ENCODE measurements at regions not wholly inside any gene's neighbourhood (a gene's known extent, or its start where the extent isn't known, plus 50 kb on each side); places are given as distances from the start of the nearest gene placed in this dataset.

DNA sequence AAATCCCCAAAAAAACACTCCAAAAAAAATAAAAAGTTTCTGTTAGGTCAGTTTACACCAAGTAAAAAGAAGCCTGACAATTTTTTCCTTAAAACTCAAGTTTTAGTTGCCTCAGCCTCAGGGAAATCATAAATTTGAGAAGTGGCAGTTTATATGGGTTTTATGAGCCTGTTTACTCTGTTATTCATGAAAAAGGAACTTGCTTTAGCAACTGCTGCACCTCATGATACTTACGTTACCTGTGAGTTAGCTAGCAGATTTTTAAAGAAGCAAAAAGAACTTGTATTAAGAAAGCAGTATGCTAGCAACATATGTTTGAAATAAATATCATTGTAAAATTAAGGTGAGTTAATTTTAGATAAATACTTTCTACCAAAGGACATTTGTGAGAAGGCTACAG lies 1264.5 kb upstream of the PHF14 start:
- Histone ChIP-seq H3K4me2 (ENCODE audit: low read length) (no peak overlapping the region), H3K9ac (ENCODE audit: low read length) (no peak overlapping the region), H3K9me2 (ENCODE audit: insufficient read depth, low read length) (peaks cover 2% of the 10 kb centered on the region), H3K27ac (ENCODE audit: low read length) (no peak overlapping the region), H3K36me3 (ENCODE audit: insufficient read depth, low read length) (no peaks in the 10 kb centered on the region), H4K20me1 (ENCODE audit: insufficient read depth) (no peaks in the 10 kb centered on the region), H3K4me3 (ENCODE audit: low read length) (no peak overlapping the region), H3F3A (ENCODE audit: insufficient read depth, low read length, poor library complexity, severe bottlenecking) (no peaks in the 10 kb centered on the region), H3K27me3 (ENCODE audit: insufficient read depth, low read depth, low read length) (no peaks in the 10 kb centered on the region), H2AFZ (ENCODE audit: low read depth, low read length) (no peak overlapping the region), H3K79me2 (replicated peaks; ENCODE audit: insufficient read depth, low read length) (no peaks in the 10 kb centered on the region), H3K9me3 (ENCODE audit: low read length) (no peaks in the 10 kb centered on the region)
- TF ChIP-seq TAF1 (IDR thresholded peaks at IDR 0.05; ENCODE audit: low read depth): no peak
- no peak for TF ChIP-seq RAD21 (conservative IDR thresholded peaks at IDR 0.05)
- TF ChIP-seq EZH2 (IDR thresholded peaks at IDR 0.05; ENCODE audit: borderline replicate concordance, insufficient read depth, low read length, poor library complexity, severe bottlenecking): no peak
- TF ChIP-seq POLR2AphosphoS5 (IDR thresholded peaks at IDR 0.05): no peak
- TF ChIP-seq SMC3 (conservative IDR thresholded peaks at IDR 0.05; ENCODE audit: poor library complexity): no peak
- TF ChIP-seq EP300 (conservative IDR thresholded peaks at IDR 0.05; ENCODE audit: poor library complexity, severe bottlenecking): no peak
- TF ChIP-seq, protein P1, sequence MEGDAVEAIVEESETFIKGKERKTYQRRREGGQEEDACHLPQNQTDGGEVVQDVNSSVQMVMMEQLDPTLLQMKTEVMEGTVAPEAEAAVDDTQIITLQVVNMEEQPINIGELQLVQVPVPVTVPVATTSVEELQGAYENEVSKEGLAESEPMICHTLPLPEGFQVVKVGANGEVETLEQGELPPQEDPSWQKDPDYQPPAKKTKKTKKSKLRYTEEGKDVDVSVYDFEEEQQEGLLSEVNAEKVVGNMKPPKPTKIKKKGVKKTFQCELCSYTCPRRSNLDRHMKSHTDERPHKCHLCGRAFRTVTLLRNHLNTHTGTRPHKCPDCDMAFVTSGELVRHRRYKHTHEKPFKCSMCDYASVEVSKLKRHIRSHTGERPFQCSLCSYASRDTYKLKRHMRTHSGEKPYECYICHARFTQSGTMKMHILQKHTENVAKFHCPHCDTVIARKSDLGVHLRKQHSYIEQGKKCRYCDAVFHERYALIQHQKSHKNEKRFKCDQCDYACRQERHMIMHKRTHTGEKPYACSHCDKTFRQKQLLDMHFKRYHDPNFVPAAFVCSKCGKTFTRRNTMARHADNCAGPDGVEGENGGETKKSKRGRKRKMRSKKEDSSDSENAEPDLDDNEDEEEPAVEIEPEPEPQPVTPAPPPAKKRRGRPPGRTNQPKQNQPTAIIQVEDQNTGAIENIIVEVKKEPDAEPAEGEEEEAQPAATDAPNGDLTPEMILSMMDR (IDR thresholded peaks at IDR 0.05; ENCODE audit: poor library complexity, severe bottlenecking): no peak
- TF ChIP-seq, protein P2, sequence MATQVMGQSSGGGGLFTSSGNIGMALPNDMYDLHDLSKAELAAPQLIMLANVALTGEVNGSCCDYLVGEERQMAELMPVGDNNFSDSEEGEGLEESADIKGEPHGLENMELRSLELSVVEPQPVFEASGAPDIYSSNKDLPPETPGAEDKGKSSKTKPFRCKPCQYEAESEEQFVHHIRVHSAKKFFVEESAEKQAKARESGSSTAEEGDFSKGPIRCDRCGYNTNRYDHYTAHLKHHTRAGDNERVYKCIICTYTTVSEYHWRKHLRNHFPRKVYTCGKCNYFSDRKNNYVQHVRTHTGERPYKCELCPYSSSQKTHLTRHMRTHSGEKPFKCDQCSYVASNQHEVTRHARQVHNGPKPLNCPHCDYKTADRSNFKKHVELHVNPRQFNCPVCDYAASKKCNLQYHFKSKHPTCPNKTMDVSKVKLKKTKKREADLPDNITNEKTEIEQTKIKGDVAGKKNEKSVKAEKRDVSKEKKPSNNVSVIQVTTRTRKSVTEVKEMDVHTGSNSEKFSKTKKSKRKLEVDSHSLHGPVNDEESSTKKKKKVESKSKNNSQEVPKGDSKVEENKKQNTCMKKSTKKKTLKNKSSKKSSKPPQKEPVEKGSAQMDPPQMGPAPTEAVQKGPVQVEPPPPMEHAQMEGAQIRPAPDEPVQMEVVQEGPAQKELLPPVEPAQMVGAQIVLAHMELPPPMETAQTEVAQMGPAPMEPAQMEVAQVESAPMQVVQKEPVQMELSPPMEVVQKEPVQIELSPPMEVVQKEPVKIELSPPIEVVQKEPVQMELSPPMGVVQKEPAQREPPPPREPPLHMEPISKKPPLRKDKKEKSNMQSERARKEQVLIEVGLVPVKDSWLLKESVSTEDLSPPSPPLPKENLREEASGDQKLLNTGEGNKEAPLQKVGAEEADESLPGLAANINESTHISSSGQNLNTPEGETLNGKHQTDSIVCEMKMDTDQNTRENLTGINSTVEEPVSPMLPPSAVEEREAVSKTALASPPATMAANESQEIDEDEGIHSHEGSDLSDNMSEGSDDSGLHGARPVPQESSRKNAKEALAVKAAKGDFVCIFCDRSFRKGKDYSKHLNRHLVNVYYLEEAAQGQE (IDR thresholded peaks at IDR 0.05; ENCODE audit: borderline replicate concordance): no peak
- no peak for TF ChIP-seq MXI1 (conservative IDR thresholded peaks at IDR 0.05; ENCODE audit: poor library complexity, severe bottlenecking)

DNA sequence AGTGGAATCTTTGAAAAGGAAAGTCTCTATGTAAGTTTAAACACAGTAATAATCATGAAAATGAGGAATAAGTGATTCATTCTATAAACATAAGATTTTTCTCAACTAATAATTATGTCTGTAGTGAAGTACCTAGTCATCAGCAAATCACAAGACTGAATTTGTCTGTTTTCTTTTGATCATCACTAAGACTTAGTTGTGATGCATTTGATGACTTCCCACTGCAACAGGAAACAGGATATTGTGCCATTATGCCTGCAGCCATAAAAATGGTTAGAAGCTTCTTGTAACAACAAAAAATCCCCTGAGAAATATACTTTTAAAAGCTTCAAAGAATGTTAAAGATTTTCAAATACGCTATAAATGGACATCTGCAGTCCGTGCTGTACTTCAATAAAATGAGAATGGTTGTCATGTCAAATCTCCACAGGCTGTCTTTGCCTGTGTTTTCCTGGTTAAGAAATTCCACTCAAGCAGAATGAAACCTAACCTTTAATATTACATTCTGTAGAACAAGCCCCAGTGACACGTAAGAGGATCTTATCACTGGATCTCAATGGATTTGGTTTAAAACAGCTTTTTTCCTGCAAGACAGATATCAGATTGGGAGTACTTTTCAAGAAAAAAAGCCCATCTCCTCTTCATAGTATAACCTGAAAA lies 1262.3 kb upstream of the PHF14 start:
- Histone ChIP-seq H3K9me3 (ENCODE audit: low read length) (no peaks in the 10 kb centered on the region), H4K20me1 (ENCODE audit: insufficient read depth) (no peaks in the 10 kb centered on the region), H3K79me2 (replicated peaks; ENCODE audit: insufficient read depth, low read length) (no peaks in the 10 kb centered on the region), H3K27ac (ENCODE audit: low read length) (no peak overlapping the region), H3K27me3 (ENCODE audit: insufficient read depth, low read depth, low read length) (no peaks in the 10 kb centered on the region), H3K9me2 (ENCODE audit: insufficient read depth, low read length) (peaks cover 2% of the 10 kb centered on the region), H3K4me3 (ENCODE audit: low read length) (no peak overlapping the region), H3K9ac (ENCODE audit: low read length) (no peak overlapping the region), H3K36me3 (ENCODE audit: insufficient read depth, low read length) (no peaks in the 10 kb centered on the region), H3K4me2 (ENCODE audit: low read length) (no peak overlapping the region), H3F3A (ENCODE audit: insufficient read depth, low read length, poor library complexity, severe bottlenecking) (no peaks in the 10 kb centered on the region), H2AFZ (ENCODE audit: low read depth, low read length) (no peak overlapping the region)
- TF ChIP-seq POLR2AphosphoS5 (IDR thresholded peaks at IDR 0.05) (peak; percentile 60), TAF1 (IDR thresholded peaks at IDR 0.05; ENCODE audit: low read depth) (no peak), EZH2 (IDR thresholded peaks at IDR 0.05; ENCODE audit: borderline replicate concordance, insufficient read depth, low read length, poor library complexity, severe bottlenecking) (no peak), MXI1 (conservative IDR thresholded peaks at IDR 0.05; ENCODE audit: poor library complexity, severe bottlenecking) (no peak)

Measured in neural cell (in vitro differentiated cells).